ENCODE measurements at regions not wholly inside any gene's neighbourhood (a gene's known extent, or its start where the extent isn't known, plus 50 kb on each side); places are given as distances from the start of the nearest gene placed in this dataset.
A peak's percentile ranks its signal among the peaks of the same experiment; 100 is the strongest.

DNA sequence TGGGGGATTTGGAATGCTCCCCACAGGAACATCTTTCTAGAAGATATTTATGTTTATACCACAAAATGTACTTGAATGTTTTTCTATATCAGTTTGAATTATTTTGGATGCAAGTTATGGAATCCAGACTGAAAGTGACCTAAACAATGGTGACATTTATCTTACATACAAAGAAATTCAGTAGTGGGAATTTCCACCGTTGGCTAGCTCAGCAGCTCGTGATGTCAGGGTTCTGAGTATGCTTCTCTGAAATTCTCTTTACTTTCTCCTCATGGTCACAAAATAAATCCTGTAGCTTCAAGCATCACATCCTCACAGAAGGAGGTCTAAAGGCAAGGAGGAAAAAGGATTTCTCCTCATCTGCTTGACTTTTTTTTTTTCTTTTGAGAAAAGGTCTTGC lies 105.3 kb downstream of the AKAIN1 start:
- no peak for DNase-seq (ENCODE audit: low spot score)

GRCh38 chr18:5075297-5075696 lies 121.8 kb downstream of the AKAIN1 start:
- no peak for DNase-seq (ENCODE audit: low spot score)

DNA sequence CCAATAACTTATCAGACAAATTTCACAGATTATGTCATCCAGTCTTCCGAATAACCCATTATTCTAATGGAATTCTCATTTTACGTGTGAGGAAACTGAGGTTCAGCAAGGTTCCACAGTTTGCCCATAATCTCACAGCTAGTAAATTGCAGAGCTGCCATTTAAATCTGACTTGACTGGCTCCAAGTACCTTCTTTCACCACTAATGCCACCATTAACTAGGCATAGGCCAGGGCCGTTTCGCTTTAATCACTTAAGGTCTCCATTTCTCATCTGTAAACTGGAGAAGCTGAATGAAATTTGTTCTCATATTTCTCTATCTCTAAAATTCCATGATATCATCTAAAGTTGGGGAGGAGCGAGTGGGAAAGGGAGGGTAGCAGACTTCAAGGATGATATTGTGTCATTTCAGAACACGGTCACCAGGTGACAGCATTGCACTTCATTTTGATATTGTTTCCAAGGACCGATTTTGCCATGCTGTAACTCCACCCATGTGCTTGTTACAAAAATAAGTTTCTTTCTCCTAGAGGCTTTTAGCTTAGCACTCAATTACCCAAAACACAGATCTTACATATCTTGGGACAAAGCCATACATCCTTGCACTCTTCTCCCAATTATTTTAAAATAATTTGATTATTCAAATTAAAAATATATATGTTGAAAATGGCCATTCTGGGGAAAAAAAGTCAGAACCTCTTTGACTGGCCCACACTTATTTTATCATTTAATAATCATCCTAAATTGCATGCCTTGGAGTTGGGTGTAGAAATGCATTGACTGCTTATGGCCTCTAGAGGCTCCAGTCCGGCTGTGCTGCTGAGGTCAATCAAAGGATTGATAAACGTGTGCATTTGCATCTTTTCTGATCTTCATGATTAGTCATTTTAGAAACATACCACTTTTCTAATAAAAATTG lies 123.8 kb downstream of the AKAIN1 start:
- no peak for DNase-seq (ENCODE audit: low spot score)

DNA sequence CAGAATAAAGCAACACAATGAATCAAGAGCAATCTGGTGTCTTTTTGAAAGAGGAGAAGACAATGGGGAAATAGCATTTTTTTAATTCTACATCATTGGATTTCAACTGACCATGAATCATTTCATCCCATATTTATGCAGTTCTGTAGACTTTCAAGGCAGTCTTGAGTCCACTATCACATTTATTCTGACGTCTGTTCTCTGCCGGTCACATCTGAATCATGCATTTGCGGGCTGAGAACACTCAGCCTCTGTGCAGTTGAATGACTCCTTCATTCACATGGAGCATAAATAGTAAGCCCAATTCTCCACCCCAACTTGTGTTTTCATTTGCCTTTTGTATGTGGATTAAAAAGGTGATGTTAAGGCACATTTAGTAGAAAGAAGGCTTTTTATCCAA lies 128.2 kb downstream of the AKAIN1 start:
- no peak for DNase-seq (ENCODE audit: low spot score)

DNA sequence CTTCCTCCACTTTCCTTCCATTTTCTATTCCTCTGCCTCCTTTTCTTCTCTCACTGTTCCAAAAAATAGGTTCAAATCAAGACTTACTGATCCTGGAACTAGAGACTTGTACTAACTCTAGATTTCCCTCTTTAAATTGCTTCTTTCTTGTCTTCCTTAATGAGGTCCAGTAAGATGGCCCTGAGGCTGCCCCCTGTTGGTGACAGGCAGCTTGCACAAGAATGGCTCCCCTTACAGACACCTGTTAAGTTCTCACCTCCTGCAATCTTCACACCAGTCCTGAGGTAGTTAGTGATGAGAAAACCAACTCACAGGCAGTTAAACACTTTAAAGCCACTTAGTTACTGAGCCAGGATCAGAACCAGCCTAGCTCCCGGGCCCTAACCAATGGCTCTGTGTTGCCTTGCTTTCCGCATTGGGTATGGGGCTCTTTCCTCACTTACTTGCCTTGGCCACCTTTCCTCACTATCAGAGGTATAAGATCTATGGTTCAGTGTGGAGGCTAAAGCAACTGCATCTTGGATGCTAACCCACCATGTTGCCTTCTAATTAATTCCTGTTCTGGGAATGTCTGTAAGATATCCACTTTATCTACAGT lies 130.6 kb downstream of the AKAIN1 start:
- no peak for DNase-seq (ENCODE audit: low spot score)

- DNase-seq (ENCODE audit: low spot score): no peak
Observed at GRCh38 chr18:5065615-5066014, 131.4 kb downstream of the AKAIN1 start.

DNA sequence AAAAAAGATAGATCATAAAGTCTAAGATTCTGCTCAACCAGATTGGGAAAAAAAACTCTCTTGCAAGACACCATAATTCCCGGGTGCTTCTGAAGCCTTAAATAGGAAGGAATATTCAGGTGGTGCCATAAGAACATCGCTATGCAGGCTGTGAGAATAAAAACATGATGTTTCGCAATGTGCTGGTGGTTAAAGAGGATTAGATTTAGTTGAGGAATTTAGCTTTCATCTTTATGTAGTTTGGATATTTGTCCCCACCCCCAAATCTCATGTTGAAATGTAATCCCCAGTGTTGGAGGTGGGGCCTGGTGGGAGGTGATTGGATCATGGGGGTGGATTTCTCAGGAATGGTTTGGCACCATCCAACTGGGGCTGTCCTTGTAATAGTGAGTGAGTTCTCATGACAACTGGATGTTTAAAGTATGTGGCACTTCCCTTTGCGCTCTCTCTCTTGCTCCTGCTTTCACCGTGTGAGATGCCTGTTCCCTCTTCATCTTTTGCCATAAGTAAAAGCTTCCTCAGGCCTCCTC lies 132.2 kb downstream of the AKAIN1 start:
- no peak for DNase-seq (ENCODE audit: low spot score)

GRCh38 chr18:5061785-5062184 lies 135.3 kb downstream of the AKAIN1 start:
- no peak for DNase-seq (ENCODE audit: low spot score)

GRCh38 chr18:5060543-5060942 lies 136.5 kb downstream of the AKAIN1 start:
- DNase-seq (ENCODE audit: low spot score): no peak

DNA sequence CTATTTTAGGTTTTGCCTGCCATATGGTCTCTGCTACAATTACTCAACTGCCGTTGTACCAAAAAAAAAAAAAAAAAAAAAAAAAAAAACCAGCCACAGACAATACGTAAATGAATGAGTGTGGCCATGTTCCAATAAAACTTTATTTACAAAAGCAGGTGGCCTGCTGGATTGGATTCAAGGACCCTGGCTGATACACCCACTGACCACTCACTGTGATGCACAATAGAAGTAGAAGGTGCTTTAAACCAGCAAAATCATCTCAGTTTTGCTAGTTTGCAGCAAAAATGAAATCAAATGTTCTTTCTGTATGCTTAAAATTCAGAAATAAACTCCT lies 137.4 kb downstream of the AKAIN1 start:
- DNase-seq (ENCODE audit: low spot score): no peak

GRCh38 chr18:5058768-5059695 lies 138.0 kb downstream of the AKAIN1 start:
- no peak for DNase-seq (ENCODE audit: low spot score)

DNA sequence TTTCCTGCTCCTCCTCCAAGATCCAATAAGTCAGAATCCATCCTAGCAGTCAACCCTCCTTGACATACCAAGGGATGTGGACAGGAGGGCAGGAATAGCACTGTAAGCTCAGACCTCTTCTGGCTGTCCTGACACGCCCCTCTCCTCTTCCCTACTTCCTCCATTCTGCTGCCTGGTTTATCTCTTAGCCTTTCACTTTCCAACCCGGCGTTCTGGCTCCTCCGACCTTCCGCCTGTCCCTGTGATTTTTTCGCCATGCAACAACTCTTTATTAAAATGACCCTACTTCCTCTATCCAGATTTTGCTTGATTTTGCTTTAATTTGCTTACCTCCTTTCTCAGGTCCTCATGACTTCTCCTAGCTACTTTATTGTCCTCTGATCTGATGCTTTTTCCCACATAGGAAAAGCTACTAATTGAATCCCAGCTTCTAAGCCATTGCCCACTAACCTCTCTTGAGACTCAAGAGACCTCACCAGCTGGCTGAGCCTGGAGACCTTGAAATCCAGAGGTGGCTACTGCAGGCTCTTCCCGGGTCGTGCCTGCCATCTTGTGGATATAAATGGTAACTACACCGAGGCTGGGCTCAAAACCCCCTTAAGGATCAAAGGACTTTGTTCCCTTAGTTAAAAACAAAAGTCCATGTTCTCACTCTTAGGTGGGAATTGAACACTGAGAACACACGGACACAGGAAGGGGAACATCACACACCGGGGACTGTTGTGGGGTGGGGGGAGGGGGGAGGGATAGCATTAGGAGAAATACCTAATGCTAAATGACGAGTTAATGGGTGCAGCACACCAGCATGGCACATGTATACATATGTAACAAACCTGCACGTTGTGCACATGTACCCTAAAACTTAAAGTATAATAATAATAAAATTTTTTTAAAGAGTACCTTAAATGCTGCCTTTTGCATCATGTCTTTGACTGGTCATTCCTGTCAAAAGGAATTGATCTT lies 139.4 kb downstream of the AKAIN1 start:
- peak; percentile 68 for DNase-seq (ENCODE audit: low spot score)

DNA sequence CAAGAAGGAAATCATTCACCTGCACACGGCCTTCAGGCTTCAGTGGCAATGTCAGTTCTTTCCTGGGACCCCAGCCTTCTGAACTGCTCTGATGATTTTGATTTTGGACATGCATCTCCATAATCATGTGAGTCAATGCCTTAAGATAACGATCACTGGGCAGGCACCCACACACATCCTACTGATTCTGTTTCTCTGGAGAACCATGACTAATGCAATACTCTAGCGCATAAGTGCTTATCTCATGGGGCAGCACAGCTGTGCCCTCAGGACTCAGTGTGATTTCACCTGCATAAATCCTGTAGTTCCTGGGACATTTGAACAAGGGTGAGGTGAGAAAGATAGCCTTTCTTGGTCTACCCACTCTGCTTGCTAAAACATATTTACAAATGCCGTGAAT lies 144.6 kb downstream of the AKAIN1 start:
- no peak for DNase-seq (ENCODE audit: low spot score)

GRCh38 chr18:5051207-5051606 lies 145.8 kb downstream of the AKAIN1 start:
- no peak for DNase-seq (ENCODE audit: low spot score)

GRCh38 chr18:5049124-5049523 lies 147.9 kb downstream of the AKAIN1 start:
- no peak for DNase-seq (ENCODE audit: low spot score)

GRCh38 chr18:5040476-5040875 lies 156.6 kb downstream of the AKAIN1 start:
- DNase-seq (ENCODE audit: low spot score): no peak

DNA sequence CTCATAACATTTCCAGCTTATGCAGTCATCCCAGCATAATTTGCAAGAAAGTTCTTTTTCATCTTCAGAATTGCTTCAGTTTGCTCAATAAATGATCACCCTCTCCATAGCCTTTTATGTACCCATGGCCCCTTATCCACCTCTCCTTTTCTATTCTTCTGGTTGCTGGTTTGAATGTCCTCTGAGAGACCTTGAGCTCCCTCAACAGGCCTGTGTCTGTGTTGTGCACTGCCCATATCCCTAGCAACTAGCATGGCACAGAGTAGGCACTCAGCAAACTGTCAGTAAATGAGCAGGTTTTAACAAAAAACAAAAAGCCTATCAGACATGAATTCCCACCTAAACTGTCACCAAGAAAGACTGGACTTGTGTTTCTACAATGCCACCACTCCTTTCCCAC lies 160.5 kb downstream of the AKAIN1 start:
- no peak for DNase-seq (ENCODE audit: low spot score)

DNA sequence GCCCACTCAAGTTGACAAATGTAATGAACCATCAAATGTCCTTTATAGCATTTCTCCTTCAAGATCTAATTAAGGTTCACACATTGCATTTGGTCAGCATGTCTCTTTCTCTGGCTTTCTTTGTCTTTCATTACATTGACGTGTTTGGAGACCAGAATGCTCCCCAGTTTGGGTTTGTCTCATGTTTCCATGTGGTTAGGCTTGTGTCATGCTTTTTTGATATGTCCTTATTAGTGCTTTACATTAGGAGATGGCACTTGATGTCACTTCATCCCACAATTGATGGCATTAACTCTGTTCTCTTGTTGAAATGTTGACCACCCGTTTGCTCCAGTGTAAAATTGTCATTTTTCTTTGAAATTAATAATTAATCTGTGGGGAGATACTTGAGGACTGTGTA lies 165.8 kb downstream of the AKAIN1 start:
- DNase-seq (ENCODE audit: low spot score): no peak

DNA sequence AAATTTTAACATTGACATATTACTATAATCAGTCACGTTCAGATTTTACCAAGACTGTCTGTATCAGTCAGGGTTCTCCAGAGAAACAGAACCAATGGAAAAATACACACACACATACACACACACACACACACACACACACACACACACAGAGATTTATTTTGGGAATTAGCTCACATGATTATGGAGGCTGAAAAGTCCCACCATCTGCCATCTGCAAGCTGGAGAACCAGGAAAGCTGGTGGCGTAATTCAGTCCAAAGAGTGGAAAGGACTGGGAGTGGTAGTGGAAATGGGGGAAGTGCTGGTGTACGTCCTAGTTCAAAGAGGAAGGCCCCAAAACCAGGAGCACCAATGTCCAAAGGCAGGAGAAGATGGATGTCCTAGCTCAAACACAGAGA lies 166.4 kb downstream of the AKAIN1 start:
- no peak for DNase-seq (ENCODE audit: low spot score)

DNA sequence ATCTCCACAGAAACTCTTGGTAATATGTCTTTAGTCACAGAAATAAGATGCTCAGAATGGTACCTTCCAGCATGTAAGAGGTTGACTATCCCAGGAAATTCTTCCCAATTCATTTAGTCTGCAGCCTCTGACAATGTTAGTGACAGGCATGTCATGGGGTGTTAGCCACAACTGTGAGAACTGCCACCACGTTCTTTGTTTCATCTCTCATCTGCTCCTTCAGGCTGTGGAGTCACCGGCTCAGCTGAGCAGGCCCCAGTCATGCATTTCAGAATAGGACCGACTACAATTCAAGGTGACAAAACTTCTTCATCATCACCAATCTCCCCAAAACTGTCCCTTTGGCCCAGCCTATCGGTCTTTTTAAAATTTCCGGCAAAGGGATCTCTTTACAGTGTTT lies 167.5 kb downstream of the AKAIN1 start:
- no peak for DNase-seq (ENCODE audit: low spot score)

DNA sequence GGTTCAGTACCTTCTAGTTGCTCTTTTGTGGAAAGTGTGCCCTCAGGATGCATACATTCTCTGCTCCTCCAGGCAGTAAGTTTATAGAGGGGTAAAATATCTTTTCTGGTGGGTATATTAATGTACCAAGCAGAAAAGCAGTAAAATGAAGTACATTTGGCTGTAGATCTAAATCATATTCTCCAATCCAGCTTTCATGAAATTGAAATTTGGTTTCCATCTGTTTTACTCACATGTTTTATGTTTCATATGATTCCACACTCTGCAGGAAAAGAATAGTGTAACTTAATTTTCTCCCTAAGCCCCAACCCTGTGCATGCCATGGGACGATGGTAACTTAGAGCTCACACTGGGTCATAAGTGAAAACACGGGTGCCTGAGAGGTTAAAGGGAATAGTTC lies 172.3 kb downstream of the AKAIN1 start:
- DNase-seq (ENCODE audit: low spot score): no peak
